HFFc6 (cell line): ENCODE measurements at regions not wholly inside any gene's neighbourhood (a gene's known extent, or its start where the extent isn't known, plus 50 kb on each side); places are given as distances from the start of the nearest gene placed in this dataset.

Experiments
- DNase-seq: peaks from one replicate; pipeline ENCODE4 v3.0.0-alpha.2; 2018
- H3K27ac Mint-ChIP-seq: 2 replicates; pipeline ENCODE4 v1.8.0; 2020; ENCODE audit warnings: mild to moderate bottlenecking, mixed read lengths
- H3K27me3 Mint-ChIP-seq: 2 replicates; pipeline ENCODE4 v1.8.0; 2021; ENCODE audit warnings: mild to moderate bottlenecking, moderate library complexity, mixed read lengths; ENCODE audit not compliant: insufficient read depth
- H3K36me3 Mint-ChIP-seq: 2 replicates; pipeline ENCODE4 v1.8.0; 2021; ENCODE audit warnings: low read depth, mixed read lengths
- H3K4me1 Mint-ChIP-seq: 2 replicates; pipeline ENCODE4 v1.8.0; 2020; ENCODE audit warnings: low read depth, mixed read lengths
- H3K4me3 Mint-ChIP-seq: 2 replicates; pipeline ENCODE4 v1.8.0; 2020; ENCODE audit warnings: mild to moderate bottlenecking, moderate library complexity, mixed read lengths
- H3K9me3 Mint-ChIP-seq: 2 replicates; pipeline ENCODE4 v1.8.0; 2020; ENCODE audit warnings: mild to moderate bottlenecking, mixed read lengths
- CTCF ChIP-seq: fragments of 200-600 bp; sonication (generic); IDR thresholded peaks from 2 replicates; pipeline ENCODE4 v1.5.0; 2021; ENCODE audit warnings: antibody characterized with exemption, mild to moderate bottlenecking

DNA sequence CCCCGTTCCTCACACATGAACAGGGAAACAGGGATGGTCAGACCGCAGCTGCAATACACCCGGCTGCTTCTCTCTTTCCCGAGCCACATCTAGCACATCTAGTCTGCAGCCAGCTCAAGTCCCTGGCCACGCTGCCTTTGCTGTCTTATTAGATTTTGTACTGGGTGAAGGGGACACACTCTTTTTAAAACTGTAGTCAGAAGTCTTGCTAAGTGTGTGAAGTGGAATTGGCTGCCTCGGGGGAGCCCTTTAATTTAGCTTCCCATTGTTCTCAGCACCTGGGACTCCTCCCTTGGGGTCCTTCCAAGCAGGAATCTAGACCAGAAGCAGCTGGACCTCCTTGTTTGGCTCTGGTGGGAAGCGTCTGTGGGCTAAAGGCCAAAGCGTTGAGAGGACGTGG lies 420.0 kb downstream of the CTTN start:
- no peak overlapping the region for H3K27ac Mint-ChIP-seq
- H3K36me3 Mint-ChIP-seq, result no peaks in the 10 kb centered on the region
- TF ChIP-seq CTCF, result no peak
- H3K4me1 Mint-ChIP-seq, result no peaks in the 10 kb centered on the region
- no peaks in the 10 kb centered on the region for H3K27me3 Mint-ChIP-seq
- peaks cover 38% of the 10 kb centered on the region for H3K9me3 Mint-ChIP-seq
- no peak for DNase-seq
- H3K4me3 Mint-ChIP-seq, result no peak overlapping the region

- Mint-ChIP-seq H3K9me3 (peaks cover 37% of the 10 kb centered on the region), H3K36me3 (no peaks in the 10 kb centered on the region), H3K27ac (no peak overlapping the region), H3K4me1 (no peaks in the 10 kb centered on the region), H3K4me3 (no peak overlapping the region), H3K27me3 (peaks cover 2% of the 10 kb centered on the region; the same call in 1 of the 2 replicates)
- no peak for TF ChIP-seq CTCF
- no peak for DNase-seq
Measured at GRCh38 chr11:70819022-70819421, 420.7 kb downstream of the CTTN start.

- Mint-ChIP-seq H3K9me3 (peaks cover 37% of the 10 kb centered on the region), H3K27me3 (peaks cover 8% of the 10 kb centered on the region; the same call in 1 of the 2 replicates), H3K36me3 (no peaks in the 10 kb centered on the region), H3K4me1 (no peaks in the 10 kb centered on the region), H3K4me3 (no peak overlapping the region), H3K27ac (no peak overlapping the region)
- DNase-seq, result no peak
- TF ChIP-seq CTCF, result no peak
Measured at GRCh38 chr11:70820311-70820710, 422.0 kb downstream of the CTTN start.

DNA sequence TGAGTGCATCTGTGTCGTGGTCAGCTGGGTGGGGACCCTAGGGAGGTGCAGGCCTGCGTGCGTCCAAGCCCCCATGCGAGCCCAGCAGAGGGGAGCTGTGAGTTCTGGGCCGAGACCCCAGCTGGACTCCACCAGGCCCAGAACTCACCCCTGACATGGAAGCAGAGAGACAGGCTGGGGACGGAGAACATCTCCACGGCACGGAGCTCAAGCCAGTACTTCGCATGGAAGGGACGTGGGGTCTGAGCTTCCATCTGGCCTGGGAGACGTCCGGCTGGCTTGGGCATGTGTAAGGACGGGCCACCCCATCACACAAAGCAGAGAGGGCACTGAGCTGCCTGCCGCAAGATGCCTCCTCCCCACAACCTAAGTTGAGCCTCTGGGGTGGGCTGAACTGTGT lies 422.4 kb downstream of the CTTN start:
- Mint-ChIP-seq H3K27me3 (peaks cover 11% of the 10 kb centered on the region; the same call in 1 of the 2 replicates), H3K4me1 (no peaks in the 10 kb centered on the region), H3K4me3 (no peak overlapping the region), H3K36me3 (no peaks in the 10 kb centered on the region), H3K27ac (no peak overlapping the region), H3K9me3 (peaks cover 37% of the 10 kb centered on the region)
- TF ChIP-seq CTCF, result no peak
- no peak for DNase-seq

DNA sequence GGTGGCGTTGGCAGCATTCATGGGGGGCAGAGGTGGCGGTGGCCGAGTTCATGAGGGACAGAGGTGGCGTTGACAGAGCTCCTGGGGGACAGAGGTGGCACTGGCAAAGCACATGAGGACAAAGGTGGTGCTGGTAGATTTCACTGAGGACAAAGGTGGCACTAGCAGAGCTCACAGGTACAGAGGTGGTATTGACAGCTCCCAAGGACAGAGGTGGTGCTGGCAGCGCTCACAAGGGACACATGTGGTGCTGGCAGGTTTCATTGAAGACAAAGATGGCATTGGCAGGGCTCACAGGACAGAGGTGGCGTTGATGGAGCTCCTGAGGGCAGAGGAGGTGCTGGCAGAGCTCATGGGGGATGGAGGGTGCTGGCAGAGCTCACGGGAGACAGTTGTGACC lies 425.4 kb downstream of the CTTN start:
- H3K27me3 Mint-ChIP-seq, result peaks cover 23% of the 10 kb centered on the region
- peaks cover 21% of the 10 kb centered on the region for H3K9me3 Mint-ChIP-seq
- H3K4me1 Mint-ChIP-seq, result no peaks in the 10 kb centered on the region
- H3K36me3 Mint-ChIP-seq, result no peaks in the 10 kb centered on the region
- no peak for DNase-seq
- TF ChIP-seq CTCF, result no peak
- H3K27ac Mint-ChIP-seq, result no peak overlapping the region
- H3K4me3 Mint-ChIP-seq, result no peak overlapping the region
